Tibial nerve (tissue), 4 donors: ENCODE measurements at regions not wholly inside any gene's neighbourhood (a gene's known extent, or its start where the extent isn't known, plus 50 kb on each side); places are given as distances from the start of the nearest gene placed in this dataset.

Experiments used
- EP300 ChIP-seq, 2 donors: sonication (generic); formaldehyde crosslinking; IDR thresholded peaks; one replicate each; pipeline ENCODE4 v1.6.1; 2017; ENCODE audit warnings: antibody characterized with exemption in 2 of 2, mild to moderate bottlenecking in 1 of 2
- POLR2A ChIP-seq, 2 donors: fragments of 450-650 bp; IDR thresholded peaks; one replicate each; pipeline ENCODE4 v1.6.1; 2017; ENCODE audit warnings: antibody characterized with exemption in 2 of 2, mild to moderate bottlenecking in 2 of 2, moderate library complexity in 2 of 2
- TF ChIP-seq, protein P1 (sequence below), 5 experiments: fragments of 200-600 bp in 3 of 5; fragments of 450-650 bp in 2 of 5; sonication (generic) in 3 of 5; IDR thresholded peaks; one replicate each; pipeline ENCODE4 v1.5.1; 2016 to 2019; ENCODE audit warnings: antibody characterized with exemption in 5 of 5, mild to moderate bottlenecking in 3 of 5, moderate library complexity in 2 of 5

DNA sequence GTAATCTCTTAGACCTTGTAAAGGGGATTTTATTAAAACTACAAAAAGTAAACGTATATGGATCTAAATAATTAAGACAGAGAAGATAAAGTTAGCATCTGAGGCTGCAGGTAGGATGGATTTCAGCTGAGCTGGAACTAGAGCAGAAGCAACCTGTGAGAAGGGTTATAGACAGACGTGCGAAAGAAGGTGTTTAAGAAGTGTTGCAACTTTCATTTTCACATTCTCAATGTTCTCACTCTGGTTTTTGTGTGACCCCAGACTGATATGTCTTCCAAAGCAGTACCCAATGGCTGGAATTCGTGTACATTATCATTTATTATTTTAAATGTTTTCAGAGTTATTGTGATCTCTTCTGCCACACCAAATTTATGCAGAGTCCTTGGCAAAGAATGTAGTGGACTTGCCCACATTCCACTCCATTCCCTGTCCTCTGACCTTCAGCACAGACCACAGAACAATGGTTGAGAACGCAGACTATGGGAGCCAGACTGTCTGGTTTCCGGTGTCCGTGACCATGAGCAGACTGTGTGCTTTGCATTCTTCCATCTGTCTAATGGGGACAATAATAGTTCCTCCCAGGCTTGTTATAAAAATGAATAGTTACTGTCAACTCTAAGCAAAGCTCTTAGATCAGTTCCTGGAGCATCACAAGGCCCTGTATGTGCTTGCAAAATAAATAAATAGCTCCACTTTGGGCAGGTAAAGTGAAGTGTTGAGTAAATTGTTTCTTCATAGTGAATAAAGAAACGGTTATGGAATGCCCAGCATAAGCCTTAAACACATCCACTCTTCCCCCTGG lies 140.6 kb upstream of the SAMSN1 start:
- TF ChIP-seq, protein P1, sequence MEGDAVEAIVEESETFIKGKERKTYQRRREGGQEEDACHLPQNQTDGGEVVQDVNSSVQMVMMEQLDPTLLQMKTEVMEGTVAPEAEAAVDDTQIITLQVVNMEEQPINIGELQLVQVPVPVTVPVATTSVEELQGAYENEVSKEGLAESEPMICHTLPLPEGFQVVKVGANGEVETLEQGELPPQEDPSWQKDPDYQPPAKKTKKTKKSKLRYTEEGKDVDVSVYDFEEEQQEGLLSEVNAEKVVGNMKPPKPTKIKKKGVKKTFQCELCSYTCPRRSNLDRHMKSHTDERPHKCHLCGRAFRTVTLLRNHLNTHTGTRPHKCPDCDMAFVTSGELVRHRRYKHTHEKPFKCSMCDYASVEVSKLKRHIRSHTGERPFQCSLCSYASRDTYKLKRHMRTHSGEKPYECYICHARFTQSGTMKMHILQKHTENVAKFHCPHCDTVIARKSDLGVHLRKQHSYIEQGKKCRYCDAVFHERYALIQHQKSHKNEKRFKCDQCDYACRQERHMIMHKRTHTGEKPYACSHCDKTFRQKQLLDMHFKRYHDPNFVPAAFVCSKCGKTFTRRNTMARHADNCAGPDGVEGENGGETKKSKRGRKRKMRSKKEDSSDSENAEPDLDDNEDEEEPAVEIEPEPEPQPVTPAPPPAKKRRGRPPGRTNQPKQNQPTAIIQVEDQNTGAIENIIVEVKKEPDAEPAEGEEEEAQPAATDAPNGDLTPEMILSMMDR (IDR thresholded peaks at IDR 0.05), result no peak
- TF ChIP-seq POLR2A (IDR thresholded peaks at IDR 0.05), result no peak
- no peak for TF ChIP-seq EP300 (IDR thresholded peaks at IDR 0.05)
